ENCODE measurements at regions not wholly inside any gene's neighbourhood (a gene's known extent, or its start where the extent isn't known, plus 50 kb on each side); places are given as distances from the start of the nearest gene placed in this dataset.

DNA sequence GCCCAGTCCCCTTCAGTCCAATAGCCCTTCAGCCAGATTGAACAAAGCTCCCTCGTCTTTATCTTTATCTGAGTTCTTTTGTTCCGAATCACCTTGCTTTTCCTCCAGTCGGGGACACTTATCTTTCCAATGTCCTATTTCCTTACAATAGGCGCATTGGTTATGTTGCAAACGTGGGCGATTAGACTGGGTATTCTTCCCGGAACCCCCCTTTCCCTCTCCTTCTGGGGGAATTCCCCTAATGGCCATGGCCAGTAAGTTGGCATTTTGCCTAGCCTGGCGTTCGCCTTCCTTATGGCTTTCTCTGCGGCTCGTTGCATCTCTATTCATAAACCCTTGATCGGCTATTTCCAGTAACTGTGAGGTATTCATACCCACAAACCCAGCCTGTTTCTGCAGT is 82.2 kb upstream of the VEPH1 start:
- H3K9me3 ChIP-seq (replicated peaks; ENCODE audit: control insufficient read depth, insufficient read depth, low read depth, low read length): no peaks in the 10 kb centered on the region
- H3K4me1 ChIP-seq (replicated peaks in 1 of 2; ENCODE audit: control insufficient read depth in 2 of 2, insufficient read depth in 2 of 2, low read length in 2 of 2): peaks cover 0 to 6% of the 10 kb centered on the region in 2 experiments; a peak in 3 of 5 replicates
- no peak for DNase-seq (ENCODE audit: extremely low read depth in 1 of 4, low spot score in 3 of 4)
- no peak overlapping the region for H3K4me3 ChIP-seq
- H3K36me3 ChIP-seq (ENCODE audit: control insufficient read depth, insufficient read depth, low read length): no peaks in the 10 kb centered on the region
- no peak overlapping the region for H3K27ac ChIP-seq (ENCODE audit: extremely low read depth, low read depth, low read length)
- 39% methylated on average over 12 of the region's 12 CpGs for WGBS (ENCODE audit: insufficient coverage, low coverage, missing lambda C conversion rate)
- BruUV-seq (replicated peaks): no TSS peak
- intact Hi-C loops (cut with micrococcal nuclease) (no loop called here), in situ Hi-C loops (cut with MboI) (no loop called here)
- ATAC-seq: no peak
- H3K79me2 ChIP-seq (ENCODE audit: control insufficient read depth, insufficient read depth, low read length): no peaks in the 10 kb centered on the region
- ChIA-PET CTCF (ENCODE audit: low intra/inter-chr PET ratio) (no interaction called here), POLR2A (interaction anchor here (0.6 kb wide), 1 partner anchor 363 kb away, joined by 3 read pairs; no protein-coding TSS in a partner anchor)
- no peaks in the 10 kb centered on the region for H3K27me3 ChIP-seq (ENCODE audit: control insufficient read depth in 2 of 2, insufficient read depth in 2 of 2, low read length in 2 of 2)
- H3K9me1 ChIP-seq (ENCODE audit: control insufficient read depth, insufficient read depth, low read length): no peaks in the 10 kb centered on the region
- H4K20me1 ChIP-seq (replicated peaks; ENCODE audit: control insufficient read depth, insufficient read depth, low read length): no peaks in the 10 kb centered on the region
- TF ChIP-seq HLTF (IDR thresholded peaks at IDR 0.05) (no peak), SMAD2 (IDR thresholded peaks at IDR 0.05; ENCODE audit: low read depth, low read length) (no peak), XRCC4 (IDR thresholded peaks at IDR 0.05; ENCODE audit: extremely low read depth, insufficient read depth, insufficient read length) (no peak), ZFP1 (CRISPR knock-in tag; IDR thresholded peaks at IDR 0.05) (no peak), HMG20B (CRISPR knock-in tag; IDR thresholded peaks at IDR 0.05) (no peak), ETV1 (tag; conservative IDR thresholded peaks at IDR 0.05; ENCODE audit: low read depth) (no peak), HNRNPL (IDR thresholded peaks at IDR 0.05; ENCODE audit: low read depth, low read length) (no peak), KLF6 (CRISPR knock-in tag; IDR thresholded peaks at IDR 0.05; ENCODE audit: borderline replicate concordance) (no peak), ZNF764 (CRISPR knock-in tag; IDR thresholded peaks at IDR 0.05; ENCODE audit: low read depth) (no peak), ZNF143 (CRISPR knock-in tag; IDR thresholded peaks at IDR 0.05) (no peak), CBX3 (IDR thresholded peaks at IDR 0.05; ENCODE audit: borderline replicate concordance in 1 of 2, low read length in 2 of 2) (no peak), NCOA6 (IDR thresholded peaks at IDR 0.05) (no peak)
- TF ChIP-seq, protein P1, sequence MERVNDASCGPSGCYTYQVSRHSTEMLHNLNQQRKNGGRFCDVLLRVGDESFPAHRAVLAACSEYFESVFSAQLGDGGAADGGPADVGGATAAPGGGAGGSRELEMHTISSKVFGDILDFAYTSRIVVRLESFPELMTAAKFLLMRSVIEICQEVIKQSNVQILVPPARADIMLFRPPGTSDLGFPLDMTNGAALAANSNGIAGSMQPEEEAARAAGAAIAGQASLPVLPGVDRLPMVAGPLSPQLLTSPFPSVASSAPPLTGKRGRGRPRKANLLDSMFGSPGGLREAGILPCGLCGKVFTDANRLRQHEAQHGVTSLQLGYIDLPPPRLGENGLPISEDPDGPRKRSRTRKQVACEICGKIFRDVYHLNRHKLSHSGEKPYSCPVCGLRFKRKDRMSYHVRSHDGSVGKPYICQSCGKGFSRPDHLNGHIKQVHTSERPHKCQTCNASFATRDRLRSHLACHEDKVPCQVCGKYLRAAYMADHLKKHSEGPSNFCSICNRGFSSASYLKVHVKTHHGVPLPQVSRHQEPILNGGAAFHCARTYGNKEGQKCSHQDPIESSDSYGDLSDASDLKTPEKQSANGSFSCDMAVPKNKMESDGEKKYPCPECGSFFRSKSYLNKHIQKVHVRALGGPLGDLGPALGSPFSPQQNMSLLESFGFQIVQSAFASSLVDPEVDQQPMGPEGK (CRISPR knock-in tag; IDR thresholded peaks at IDR 0.05; ENCODE audit: borderline replicate concordance): no peak
- no peak for FAIRE-seq
- H3K4me2 ChIP-seq (ENCODE audit: insufficient read depth, low read length): no peak overlapping the region
- H2AFZ ChIP-seq (ENCODE audit: low read depth, low read length): no peak overlapping the region
- H3K9ac ChIP-seq (ENCODE audit: insufficient read depth in 1 of 2, low read depth in 2 of 2, low read length in 2 of 2): no peak overlapping the region
